ENCODE measurements at regions not wholly inside any gene's neighbourhood (a gene's known extent, or its start where the extent isn't known, plus 50 kb on each side); places are given as distances from the start of the nearest gene placed in this dataset.

DNA sequence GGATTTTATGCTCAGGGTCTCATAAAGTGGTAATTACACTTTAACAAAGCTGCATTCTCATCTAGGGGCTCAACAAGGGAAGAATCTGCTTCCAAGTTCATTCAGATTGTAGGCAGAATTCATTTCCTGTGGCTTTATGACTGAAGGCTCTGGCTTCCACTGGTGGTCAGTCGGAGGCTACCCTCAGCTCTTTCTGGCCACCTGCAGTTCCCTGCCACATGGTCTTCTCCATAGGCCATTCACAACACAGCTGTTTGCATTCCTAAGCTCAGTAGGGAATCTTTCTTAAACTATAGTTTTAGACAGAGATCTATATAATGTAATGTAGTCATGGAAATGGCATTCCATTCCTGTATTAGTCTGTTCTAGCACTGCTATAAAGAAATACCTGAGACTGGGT, 973.0 kb upstream of the SLIT2 start:
- TF ChIP-seq POLR2A (IDR thresholded peaks at IDR 0.05; ENCODE audit: low read depth, low read length): no peak
- no peak for TF ChIP-seq POLR2AphosphoS5 (IDR thresholded peaks at IDR 0.05; ENCODE audit: low read depth, low read length)
